HepG2 (cell line): ENCODE measurements at regions not wholly inside any gene's neighbourhood (a gene's known extent, or its start where the extent isn't known, plus 50 kb on each side); places are given as distances from the start of the nearest gene placed in this dataset.

Experiments used
- ATAC-seq: fragments of 200-7000 bp; cut with Tn5 transposase; 3 replicates; pipeline ENCODE4 v1.9.1; 2020; ENCODE audit warnings: mild to moderate bottlenecking, moderate library complexity
- BruUV-seq: library from RNA; stranded (reverse); fragments of 400-500 nt; replicated peaks from 2 replicates; lab custom pipeline; 2021; lab: Mats Ljungman, UMichigan
- CTCF ChIA-PET: fragments of 300-600 bp; formaldehyde crosslinking; extraction: SDS; loops from one replicate; lab custom pipeline; 2021; ENCODE audit warnings: low total read pairs, inconsistent platforms, low intra/inter-chr PET ratio; lab: Yijun Ruan, JAX
- POLR2A ChIA-PET: fragments of 350-600 bp; sonication (Branson Sonifier 250); formaldehyde crosslinking; loops from one replicate; lab custom pipeline; 2020; ENCODE audit warnings: antibody characterized with exemption, inconsistent platforms; lab: Yijun Ruan, JAX
- DNase-seq: peaks from one replicate; pipeline ENCODE4 v3.0.0-alpha.2; 2015; ENCODE audit warnings: low spot score
- FAIRE-seq: peaks from 3 replicates; lab custom pipeline; 2011; peaks lifted over from hg19 to GRCh38; lab: Jason Lieb, UNC
- H2AFZ ChIP-seq: one replicate; pipeline ENCODE4 v1.6.1; 2011; ENCODE audit warnings: low read length, inconsistent platforms
- H3K27ac ChIP-seq: fragments of 300-600 bp; 3 replicates; pipeline ENCODE4 v1.8.0; 2011; ENCODE audit warnings: mixed run types, mild to moderate bottlenecking, mixed read lengths, low read length, inconsistent platforms; ENCODE audit not compliant: insufficient read depth; ENCODE audit errors: extremely low read length
- H3K27me3 ChIP-seq, 2 experiments: fragments of 200-600 bp in 1 of 2; 2 replicates in 1 of 2; 3 replicates in 1 of 2; pipeline versions ENCODE4 v1.6.0 to v1.8.0; 2011; ENCODE audit warnings: low read length in 2 of 2, mild to moderate bottlenecking in 2 of 2, moderate library complexity in 2 of 2, inconsistent platforms in 1 of 2; ENCODE audit not compliant: insufficient read depth in 2 of 2, control insufficient read depth in 1 of 2
- H3K36me3 ChIP-seq, 2 experiments: fragments of 200-600 bp in 1 of 2; replicated peaks in 1 of 2; 2 replicates in 1 of 2; 3 replicates in 1 of 2; pipeline versions ENCODE4 v1.5.1 to v1.8.0; 2011; ENCODE audit warnings: low read length in 2 of 2, inconsistent platforms in 1 of 2; ENCODE audit not compliant: insufficient read depth in 2 of 2, control insufficient read depth in 1 of 2
- H3K4me1 ChIP-seq: 2 replicates; pipeline ENCODE4 v1.5.1; 2012; ENCODE audit warnings: low read length, inconsistent platforms; ENCODE audit not compliant: insufficient read depth
- H3K4me2 ChIP-seq: 2 replicates; pipeline ENCODE4 v1.6.0; 2011; ENCODE audit warnings: low read depth, low read length, inconsistent platforms
- H3K4me3 ChIP-seq, 3 experiments: fragments of 200-600 bp in 1 of 3; sonication (generic), shearing (Covaris generic) in 1 of 3; replicated peaks in 1 of 3; 2 replicates each; pipeline ENCODE4 v1.5.1; 2011 to 2016; ENCODE audit warnings: low read length in 3 of 3, inconsistent platforms in 2 of 3, low read depth in 2 of 3, mild to moderate bottlenecking in 2 of 3, control low read depth in 1 of 3, mixed read lengths in 1 of 3; ENCODE audit not compliant: insufficient read depth in 1 of 3
- H3K79me2 ChIP-seq: one replicate; pipeline ENCODE4 v1.6.1; 2011; ENCODE audit warnings: low read length, inconsistent platforms; ENCODE audit not compliant: insufficient read depth
- H3K9ac ChIP-seq: 2 replicates; pipeline ENCODE4 v1.6.0; 2011; ENCODE audit warnings: mild to moderate bottlenecking, low read depth, low read length, inconsistent platforms; ENCODE audit not compliant: insufficient read depth
- H3K9me3 ChIP-seq: 2 replicates; pipeline ENCODE4 v1.5.1; 2012; ENCODE audit warnings: mild to moderate bottlenecking, low read length
- H4K20me1 ChIP-seq: 2 replicates; pipeline ENCODE4 v1.6.0; 2011; ENCODE audit warnings: inconsistent platforms, mild to moderate bottlenecking, low read length, moderate library complexity; ENCODE audit not compliant: insufficient read depth
- CC2D1A ChIP-seq: sonication (generic); formaldehyde crosslinking; IDR thresholded peaks from 2 replicates; pipeline ENCODE4 v1.8.1; 2023; ENCODE audit warnings: mild to moderate bottlenecking, missing genetic modification reagents
- CREB1 ChIP-seq, 2 experiments: fragments of 450-650 bp in 1 of 2; IDR thresholded peaks; 2 replicates each; pipeline ENCODE4 v1.6.1; 2016 to 2017; ENCODE audit warnings: control low read depth in 1 of 2, mild to moderate bottlenecking in 1 of 2, missing compliant biosample characterization in 1 of 2, missing genetic modification characterization in 1 of 2
- ESRRA ChIP-seq: sonication (generic); formaldehyde crosslinking; IDR thresholded peaks from 2 replicates; pipeline ENCODE4 v1.5.1; 2020; ENCODE audit warnings: mild to moderate bottlenecking, low read depth, missing genetic modification reagents
- GABPB1 ChIP-seq: IDR thresholded peaks from 2 replicates; pipeline ENCODE4 v1.6.1; 2016; ENCODE audit warnings: mild to moderate bottlenecking, missing genetic modification reagents, moderate library complexity, missing compliant biosample characterization
- GATAD2A ChIP-seq: IDR thresholded peaks from 2 replicates; pipeline ENCODE4 v1.6.1; 2016
- HNRNPUL1 ChIP-seq: fragments of 200-400 bp; formaldehyde crosslinking; IDR thresholded peaks from 2 replicates; pipeline ENCODE4 v1.6.1; 2017; ENCODE audit warnings: low read depth, mild to moderate bottlenecking, low read length, moderate library complexity
- HOXA7 ChIP-seq: sonication (generic); formaldehyde crosslinking; IDR thresholded peaks from 2 replicates; pipeline ENCODE4 v1.8.1; 2022; ENCODE audit warnings: mild to moderate bottlenecking, missing genetic modification reagents, moderate library complexity
- U2AF1 ChIP-seq: fragments of 200-400 bp; formaldehyde crosslinking; optimal IDR thresholded peaks from 2 replicates; pipeline ENCODE3; 2017; ENCODE audit warnings: mild to moderate bottlenecking, low read depth, low read length
- ZFP62 ChIP-seq: sonication (generic); formaldehyde crosslinking; IDR thresholded peaks from 2 replicates; pipeline ENCODE4 v1.4.0; 2020; ENCODE audit warnings: missing genetic modification reagents
- ZNF556 ChIP-seq: sonication (generic); formaldehyde crosslinking; IDR thresholded peaks from 2 replicates; pipeline ENCODE4 v1.4.0; 2020; ENCODE audit warnings: mild to moderate bottlenecking, missing genetic modification reagents, borderline replicate concordance
- ZNF672 ChIP-seq: sonication (generic); formaldehyde crosslinking; IDR thresholded peaks from 2 replicates; pipeline ENCODE4 v1.8.1; 2022; ENCODE audit warnings: missing genetic modification reagents
- ZNF816 ChIP-seq: sonication (generic); formaldehyde crosslinking; IDR thresholded peaks from 2 replicates; pipeline ENCODE4 v1.8.0; 2022; ENCODE audit warnings: missing genetic modification reagents, mild to moderate bottlenecking, borderline replicate concordance
- WGBS: methylation state at CpG from one replicate; pipeline ENCODE4 v1.1.6; 2017; ENCODE audit warnings: low lambda C conversion rate; 5-methylcytosine and 5-hydroxymethylcytosine counted together
- in situ Hi-C: cut with HindIII; loops from 2 replicates; pipeline ENCODE4 v1.10.0; 2017; ENCODE audit warnings: low pct_unique_long_range_greater_than_20kb; ENCODE audit not compliant: extremely low pct_ligation_motif_present
- intact Hi-C: fragments of 100-400 bp; cut with micrococcal nuclease; formaldehyde crosslinking; loops from one replicate; pipeline ENCODE4 v1.10.0; 2022; ENCODE audit not compliant: unreplicated experiment

DNA sequence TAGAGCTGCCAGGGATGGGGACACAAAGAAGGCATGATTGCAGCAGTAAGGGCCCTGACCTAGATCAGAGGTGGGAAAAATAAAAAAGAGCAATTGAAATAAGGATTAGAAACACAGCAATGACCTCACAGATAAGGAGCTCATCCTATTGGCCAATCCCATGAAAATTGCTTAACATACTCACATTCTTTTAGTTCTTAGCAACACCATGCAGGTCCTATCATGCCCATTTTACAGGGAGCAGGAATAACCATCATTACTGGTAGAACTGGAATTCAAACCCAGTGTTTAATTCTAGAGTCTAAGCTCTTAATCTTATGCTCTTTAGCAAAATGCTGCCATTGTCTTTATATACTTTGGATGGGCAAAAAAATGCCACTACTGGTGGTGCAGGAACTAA, 267.7 kb downstream of the RNF144B start:
- CTCF ChIA-PET: no interaction called here
- Histone ChIP-seq H4K20me1 (no peaks in the 10 kb centered on the region), H3K4me3 (no peak overlapping the region), H3K27ac (no peak overlapping the region), H3K9me3 (peaks cover 12% of the 10 kb centered on the region; the same call in 1 of the 2 replicates), H3K4me2 (no peak overlapping the region), H3K79me2 (no peaks in the 10 kb centered on the region), H3K27me3 (no peaks in the 10 kb centered on the region), H3K9ac (no peak overlapping the region), H2AFZ (no peak overlapping the region), H3K36me3 (no peaks in the 10 kb centered on the region), H3K4me1 (no peaks in the 10 kb centered on the region)
- POLR2A ChIA-PET: no interaction called here
- ATAC-seq (no peak), DNase-seq (no peak), FAIRE-seq (no peak)
- no TSS peak for BruUV-seq
- in situ Hi-C loops: no loop called here
- no peak for TF ChIP-seq CC2D1A (CRISPR knock-in tag)
- TF ChIP-seq ZFP62: no peak
- no peak for TF ChIP-seq GATAD2A (CRISPR knock-in tag)
- TF ChIP-seq U2AF1: no peak
- TF ChIP-seq HNRNPUL1: no peak
- TF ChIP-seq ZNF556: no peak
- TF ChIP-seq ESRRA (CRISPR knock-in tag): no peak
- TF ChIP-seq CREB1 (IDR thresholded peaks at IDR 0.05): no peak
- no peak for TF ChIP-seq CREB1 (CRISPR knock-in tag; IDR thresholded peaks at IDR 0.05)
- TF ChIP-seq GABPB1 (CRISPR knock-in tag): no peak
- no peak for TF ChIP-seq ZNF816 (CRISPR knock-in tag)
- intact Hi-C loops: no loop called here

DNA sequence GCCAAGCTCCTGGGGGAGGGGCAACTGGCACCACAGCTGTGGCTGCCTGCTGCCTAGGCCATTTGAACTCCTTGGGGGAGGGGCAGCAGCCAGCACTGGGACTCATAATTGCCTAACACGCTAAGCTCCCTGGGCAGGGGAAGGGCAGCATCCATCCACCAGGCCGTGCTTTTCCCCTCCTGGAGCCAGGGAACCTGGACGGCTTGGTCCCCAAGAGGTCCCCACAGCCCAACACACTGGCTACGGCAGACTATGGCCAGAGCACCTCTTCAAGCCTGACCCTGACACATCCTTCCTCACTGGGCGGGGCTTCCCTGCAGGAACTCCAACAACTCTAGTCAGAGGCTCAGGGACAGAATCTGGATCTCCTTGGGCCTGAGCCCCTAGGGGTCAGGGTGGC, 269.4 kb downstream of the RNF144B start:
- H4K20me1 ChIP-seq: no peaks in the 10 kb centered on the region
- WGBS: 13% methylated on average over 3 of the region's 5 CpGs
- intact Hi-C loops: no loop called here
- H3K9ac ChIP-seq: no peak overlapping the region
- no TSS peak for BruUV-seq
- H3K27me3 ChIP-seq: no peaks in the 10 kb centered on the region
- no peak overlapping the region for H2AFZ ChIP-seq
- CTCF ChIA-PET: no interaction called here
- no peak overlapping the region for H3K4me2 ChIP-seq
- no peak overlapping the region for H3K4me3 ChIP-seq
- H3K36me3 ChIP-seq: no peaks in the 10 kb centered on the region
- no peaks in the 10 kb centered on the region for H3K4me1 ChIP-seq
- no peak overlapping the region for H3K27ac ChIP-seq
- TF ChIP-seq HOXA7 (CRISPR knock-in tag): no peak
- no peak for TF ChIP-seq ZNF672
- FAIRE-seq (no peak), ATAC-seq (no peak), DNase-seq (no peak)
- POLR2A ChIA-PET: no interaction called here
- no peaks in the 10 kb centered on the region for H3K79me2 ChIP-seq
- H3K9me3 ChIP-seq: peaks cover 12% of the 10 kb centered on the region; the same call in 1 of the 2 replicates
- in situ Hi-C loops: no loop called here
